Erythroblast (primary cell): ENCODE measurements at regions not wholly inside any gene's neighbourhood (a gene's known extent, or its start where the extent isn't known, plus 50 kb on each side); places are given as distances from the start of the nearest gene placed in this dataset.

Experiments
- GATA1 ChIP-seq: IDR thresholded peaks from 2 replicates; pipeline ENCODE4 v1.6.1; 2011; ENCODE audit warnings: low read depth, mild to moderate bottlenecking, control low read depth, low read length, moderate library complexity
- POLR2A ChIP-seq: IDR thresholded peaks from 2 replicates; pipeline ENCODE4 v1.6.1; 2011; ENCODE audit warnings: mild to moderate bottlenecking, low read length

DNA sequence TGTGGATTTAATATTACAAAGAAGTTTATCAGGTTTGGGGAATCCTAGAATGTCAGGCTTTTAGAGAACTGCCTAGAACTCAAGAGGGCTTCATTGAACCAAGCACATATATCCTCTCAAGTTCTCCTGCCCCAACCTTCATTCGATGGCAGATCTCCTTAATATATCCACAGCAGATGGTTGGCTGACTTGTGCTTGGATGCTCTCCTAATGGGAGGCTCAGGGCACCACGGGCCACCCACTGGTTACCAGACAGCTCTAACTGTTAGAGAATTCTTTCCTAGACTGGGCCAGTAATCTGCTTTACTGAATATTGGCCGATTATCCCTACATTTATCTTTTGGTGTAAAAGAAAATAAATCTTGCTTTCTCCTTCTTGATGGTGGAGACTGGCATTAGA, 87.2 kb upstream of the ATP8B1 start:
- no peak for TF ChIP-seq POLR2A
- TF ChIP-seq GATA1 = no peak
